Globus pallidus (tissue), 1 donor: ENCODE measurements at regions not wholly inside any gene's neighbourhood (a gene's known extent, or its start where the extent isn't known, plus 50 kb on each side); places are given as distances from the start of the nearest gene placed in this dataset.

ENCODE experiments used
- DNase-seq: peaks from one replicate; pipeline ENCODE4 v3.0.0-alpha.2; 2015; ENCODE audit warnings: low spot score

DNA sequence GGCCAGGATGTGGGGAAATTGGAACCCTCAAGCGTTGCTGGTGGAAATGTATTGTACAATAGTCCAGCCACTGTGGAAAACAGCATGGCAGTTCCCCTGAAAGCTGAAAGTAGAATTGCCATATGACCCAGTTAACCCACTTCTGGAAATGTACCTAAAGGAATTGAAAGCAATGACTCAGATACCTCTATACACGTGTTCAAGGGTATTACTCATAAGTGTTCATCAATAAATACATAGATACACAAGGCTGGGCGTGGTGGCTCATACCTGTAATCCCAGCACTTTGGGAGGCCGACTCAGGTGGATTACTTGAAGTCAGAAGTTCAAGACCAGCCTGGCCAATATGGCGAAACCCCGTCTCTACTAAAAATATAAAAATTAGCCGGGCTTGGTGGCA, 71.9 kb upstream of the IRS2 start:
- no peak for DNase-seq

DNA sequence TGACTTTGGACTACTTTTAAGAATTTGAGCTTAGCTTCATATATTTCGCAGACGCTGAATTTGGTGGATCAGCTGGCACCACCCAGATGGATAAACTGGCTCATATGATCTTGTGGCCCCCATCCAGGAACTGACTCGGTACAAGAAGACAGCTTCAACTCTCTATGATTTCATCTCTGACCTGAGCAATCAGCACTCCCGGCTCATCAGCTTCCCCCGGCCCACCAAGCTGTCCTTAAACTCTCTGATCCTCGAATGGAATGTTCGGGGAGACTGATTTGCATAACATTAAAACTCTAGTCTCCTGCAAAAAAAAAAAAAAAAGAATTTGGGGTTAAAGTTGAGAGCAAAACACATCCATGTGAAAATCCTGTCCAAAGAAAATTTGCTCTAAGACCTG, 71.4 kb upstream of the IRS2 start:
- no peak for DNase-seq

DNA sequence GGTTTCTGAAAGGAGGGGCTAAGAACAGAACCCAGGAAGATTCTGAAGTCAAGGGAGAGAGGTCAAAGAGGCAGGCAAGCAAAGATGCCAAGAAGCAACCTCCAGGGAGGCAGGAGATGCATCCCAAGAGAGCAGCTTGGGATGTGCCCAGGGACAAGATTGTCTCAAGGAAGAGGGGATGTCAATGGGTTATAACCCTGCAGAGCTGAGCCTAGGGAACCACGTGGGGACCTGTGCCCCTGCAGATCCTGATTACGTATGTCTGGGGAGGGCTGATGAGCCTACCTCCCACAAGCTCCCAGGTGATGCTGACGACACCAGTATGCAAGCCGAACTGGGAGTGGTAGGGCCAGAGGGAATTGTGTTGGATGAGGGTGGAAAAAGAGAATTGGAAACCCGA, 70.9 kb upstream of the IRS2 start:
- DNase-seq: no peak

DNA sequence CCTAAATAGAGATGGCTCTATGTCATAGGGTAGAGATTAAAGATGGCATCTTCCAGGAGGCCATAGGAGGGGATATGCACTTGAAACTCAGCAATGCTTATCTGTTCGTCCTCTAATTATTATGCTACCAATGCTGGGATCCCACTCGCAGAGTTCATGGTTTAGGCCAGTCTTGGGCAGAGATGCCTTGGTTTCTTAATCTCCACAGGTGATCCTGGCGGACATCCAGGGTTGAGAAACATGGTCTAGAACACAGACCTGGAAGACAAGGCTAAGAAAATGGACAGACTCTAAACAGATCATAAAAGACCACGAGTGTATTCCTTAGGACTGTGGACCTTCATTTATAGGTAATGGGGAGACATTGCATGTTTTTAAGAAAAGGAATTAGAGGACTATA, 70.0 kb upstream of the IRS2 start:
- no peak for DNase-seq

DNA sequence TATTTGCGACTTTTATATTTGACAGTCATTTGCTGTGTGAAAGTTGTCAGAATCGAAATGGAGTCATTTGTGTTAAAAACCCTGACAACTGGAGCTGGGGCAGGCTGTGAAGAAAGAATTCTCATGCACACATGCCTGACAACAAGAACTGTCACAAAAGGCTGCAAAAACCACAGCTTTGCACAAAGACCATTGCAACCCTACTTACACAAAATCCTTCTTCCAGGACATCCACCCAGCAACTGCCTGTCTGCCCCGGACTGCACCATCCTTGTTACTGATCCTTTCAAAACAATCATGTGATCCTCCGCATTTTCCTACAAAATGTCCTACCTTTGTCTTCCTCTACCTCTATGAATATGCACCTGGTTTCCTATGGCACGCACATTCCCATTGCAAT, 66.8 kb upstream of the IRS2 start:
- no peak for DNase-seq

DNA sequence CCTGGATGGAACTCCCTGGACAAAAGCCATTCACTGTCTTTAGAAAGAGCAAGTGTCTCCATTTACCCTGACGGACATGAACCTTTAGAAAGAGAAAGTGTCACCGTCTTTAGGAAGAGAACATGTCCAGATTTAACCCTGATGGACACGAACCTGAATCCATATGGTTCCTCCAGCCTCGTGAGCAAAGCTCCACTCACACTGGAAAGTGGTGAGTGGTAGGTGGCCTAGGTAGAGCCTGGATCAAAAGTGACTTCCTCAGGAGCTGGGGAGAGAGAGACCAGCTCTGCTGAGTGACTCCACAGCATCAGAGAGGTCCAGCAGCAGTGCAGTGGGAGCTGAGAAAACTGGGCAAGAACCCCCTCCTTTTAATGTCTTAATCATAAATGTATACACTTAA, 59.8 kb upstream of the IRS2 start:
- no peak for DNase-seq

DNA sequence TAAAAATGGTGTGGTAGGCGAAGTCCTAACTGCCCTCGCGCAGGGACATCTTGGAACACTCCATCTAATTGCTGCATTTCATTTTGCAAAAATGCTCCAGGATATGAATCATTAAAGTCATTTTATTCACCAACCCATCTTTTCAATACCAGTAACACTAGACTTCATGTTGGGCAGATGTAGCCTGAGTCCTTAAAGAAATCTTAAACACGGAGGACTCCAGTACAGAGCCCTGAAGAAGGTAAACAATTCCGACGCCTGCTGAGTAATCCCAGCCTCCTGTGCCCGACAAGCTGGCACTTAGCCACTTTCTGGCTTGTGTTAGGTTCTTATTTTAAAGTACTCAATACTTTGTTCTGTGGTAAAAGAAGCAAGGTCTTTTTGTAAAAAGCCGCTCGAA, 58.0 kb upstream of the IRS2 start:
- DNase-seq: no peak

DNA sequence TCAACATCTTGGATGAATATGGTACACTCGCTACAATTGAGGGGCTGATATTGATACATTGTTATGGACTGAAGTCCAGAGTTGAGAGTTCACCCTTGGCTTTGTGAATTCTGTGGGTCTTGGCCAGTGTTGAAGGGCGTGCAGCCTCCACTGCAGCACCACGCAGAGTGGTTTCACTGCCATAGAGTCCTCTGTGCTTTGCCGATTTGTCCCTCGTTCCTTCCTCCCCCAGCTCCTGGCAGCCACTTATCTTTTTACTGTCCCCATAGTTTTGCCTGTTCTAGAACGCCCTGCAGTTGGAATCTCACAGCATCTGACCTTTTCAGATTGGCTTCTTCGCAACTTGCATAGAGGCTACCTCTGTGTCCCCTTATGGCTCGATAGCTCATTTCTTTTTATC, 57.3 kb upstream of the IRS2 start:
- DNase-seq: no peak

DNA sequence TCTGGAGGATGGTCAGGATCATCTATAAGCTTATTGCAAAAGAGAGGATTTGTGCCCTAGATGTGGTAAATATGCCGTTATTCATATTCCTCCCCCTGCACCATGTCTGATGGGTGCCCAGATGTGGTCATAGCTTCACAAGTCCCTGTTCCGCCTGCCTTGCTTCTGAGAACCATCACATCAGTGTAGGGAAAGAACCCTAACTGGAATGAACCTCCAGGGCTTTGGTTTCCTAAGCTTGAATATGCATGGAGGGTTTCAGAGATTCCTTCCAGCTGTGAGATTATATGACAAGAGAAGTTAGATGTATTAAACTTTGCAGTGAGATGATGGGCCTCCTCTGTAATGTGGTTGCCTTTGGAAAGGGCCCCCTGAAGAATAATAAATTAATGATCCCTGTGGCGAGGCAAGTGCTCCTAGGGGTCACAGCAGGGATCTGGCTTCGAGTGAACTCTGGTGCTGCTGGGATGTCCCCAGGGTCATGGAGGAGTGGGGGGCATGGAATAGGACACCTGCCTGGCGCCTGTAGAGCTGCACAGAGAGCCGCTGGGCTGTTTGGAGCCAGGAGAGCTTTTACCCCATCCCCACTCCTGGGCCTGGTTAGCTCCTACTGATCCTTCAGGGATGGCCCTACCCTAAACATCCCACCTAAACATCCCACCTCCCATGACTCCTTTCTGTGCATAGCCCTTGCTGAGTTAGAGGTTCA, 56.0 kb upstream of the IRS2 start:
- no peak for DNase-seq

DNA sequence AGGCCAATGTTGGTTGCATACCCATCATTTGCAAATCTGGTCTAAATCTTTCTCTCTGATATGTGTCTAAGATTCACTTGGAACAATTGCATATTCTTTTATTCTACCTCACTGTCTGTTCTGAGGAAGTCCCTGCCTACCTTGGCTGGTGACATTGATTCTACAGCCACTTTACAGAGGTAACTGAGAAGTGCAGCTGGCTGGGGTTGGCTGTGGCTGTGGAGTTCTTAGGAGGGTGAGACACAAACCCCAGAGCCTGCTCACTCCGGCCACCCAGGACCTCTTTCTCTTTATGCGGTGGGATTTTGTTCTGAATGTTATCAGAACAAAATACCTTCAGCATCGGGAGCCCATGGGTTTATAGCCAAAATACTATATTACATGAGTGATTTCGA, 54.5 kb upstream of the IRS2 start:
- DNase-seq: no peak

DNA sequence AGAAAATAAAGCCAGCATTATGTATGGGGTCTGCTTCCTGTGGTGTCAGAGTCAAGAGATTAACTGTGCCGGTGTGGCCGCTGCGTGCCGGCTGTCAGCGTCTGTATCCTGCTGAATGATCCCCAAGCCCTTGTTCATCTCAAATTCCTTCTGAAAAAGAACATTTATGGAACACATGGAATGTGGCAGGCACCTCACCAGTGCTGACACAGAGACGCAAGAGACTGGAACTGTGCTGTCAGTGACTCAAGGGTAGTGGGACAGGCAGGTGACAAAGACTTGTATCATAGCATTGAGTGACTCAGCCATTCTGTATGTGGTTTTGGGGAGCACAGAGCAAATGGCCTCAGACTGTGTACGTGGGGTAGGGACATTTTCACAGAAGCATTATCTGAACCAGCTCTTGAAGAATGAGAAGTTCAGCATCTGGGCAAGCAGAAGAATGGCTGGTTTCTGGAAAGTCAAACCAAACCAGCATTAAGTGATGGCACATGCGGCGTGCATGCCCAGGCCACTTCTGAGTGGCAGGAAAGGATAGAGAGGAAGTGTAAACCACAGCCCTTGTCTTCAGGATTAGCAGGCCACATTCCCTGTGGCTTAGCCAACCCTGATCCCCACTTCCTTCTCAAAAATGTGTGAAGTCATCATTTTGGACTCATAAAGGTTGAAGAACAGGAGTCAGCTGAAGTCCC, 54.0 kb upstream of the IRS2 start:
- no peak for DNase-seq

DNA sequence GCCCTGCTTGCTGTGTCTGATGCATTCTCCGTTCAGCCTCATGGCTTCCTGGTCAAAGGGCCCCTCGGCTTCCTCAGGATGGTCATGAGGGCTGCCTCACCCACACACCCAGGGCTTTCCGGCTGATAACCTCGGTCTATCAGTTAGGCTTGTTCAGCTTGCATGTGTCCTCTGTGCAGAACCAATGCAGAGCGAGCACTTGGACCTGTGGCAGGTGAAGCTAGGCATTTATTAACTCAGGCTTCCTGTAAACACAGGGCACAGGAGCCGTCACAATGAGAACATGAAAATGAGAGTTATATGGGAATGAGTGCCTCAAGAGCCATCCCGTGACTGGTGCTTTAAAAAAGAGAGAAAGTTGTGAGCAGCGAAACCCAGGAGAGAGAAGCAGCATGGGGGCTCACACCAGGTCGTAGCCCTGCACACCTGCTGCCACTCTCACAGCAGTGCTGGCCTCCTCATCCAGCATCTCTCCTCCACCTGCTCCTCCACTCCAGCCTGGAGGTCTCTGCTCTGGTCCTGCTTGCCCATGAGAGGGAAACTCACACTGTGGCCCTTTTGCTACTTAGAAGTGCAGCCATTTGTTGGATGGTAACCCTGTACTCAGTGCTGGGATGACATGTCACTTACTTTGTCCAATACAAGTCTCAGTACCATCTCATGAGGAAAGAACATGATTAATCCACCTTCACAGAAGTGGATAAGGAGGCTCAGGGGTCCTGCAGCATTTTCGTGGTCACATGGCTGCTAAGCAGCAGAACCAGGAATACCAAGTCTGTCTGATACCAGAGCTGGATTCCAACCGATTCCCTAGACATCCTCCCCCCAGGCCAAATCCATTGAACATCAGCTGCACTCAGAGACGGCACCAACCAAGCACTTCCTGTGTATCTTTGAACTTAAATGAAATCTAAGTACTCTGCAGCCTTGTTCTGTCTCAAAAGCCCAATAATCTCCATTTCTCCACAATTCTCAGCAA, 50.5 kb upstream of the IRS2 start:
- DNase-seq: no peak
